HCT116 (cell line): ENCODE measurements at regions not wholly inside any gene's neighbourhood (a gene's known extent, or its start where the extent isn't known, plus 50 kb on each side); places are given as distances from the start of the nearest gene placed in this dataset.

ENCODE experiments used
- ATAC-seq: fragments of 200-7000 bp; cut with Tn5 transposase; 2 replicates; pipeline ENCODE4 v1.9.1; 2020; ENCODE audit warnings: mild to moderate bottlenecking, moderate library complexity
- BruUV-seq: library from RNA; stranded (reverse); fragments of 400-500 nt; replicated peaks from 2 replicates; lab custom pipeline; 2021; lab: Mats Ljungman, UMichigan
- CTCF ChIA-PET: fragments of 300-600 bp; sonication (Branson Sonifier 250); formaldehyde crosslinking; loops from one replicate; lab custom pipeline; 2021; ENCODE audit warnings: antibody characterized with exemption; lab: Charles Lee
- POLR2A ChIA-PET: fragments of 300-600, 350-600 bp; sonication (Branson Sonifier 250); formaldehyde crosslinking; loops from one replicate; lab custom pipeline; 2021; ENCODE audit warnings: antibody characterized with exemption; lab: Charles Lee
- RAD21 ChIA-PET, 2 experiments: fragments of 300-600 bp; sonication (Branson Sonifier 250); formaldehyde crosslinking; loops; one replicate each; lab custom pipeline; 2023; ENCODE audit warnings: low total read pairs in 2 of 2; ENCODE audit not compliant: uncharacterized antibody in 2 of 2, unreplicated experiment in 2 of 2, low non-redundant PET in 1 of 2; lab: Charles Lee
- DNase-seq: peaks from one replicate; pipeline ENCODE4 v3.0.0-alpha.2; 2010; ENCODE audit warnings: low read depth, low spot score
- H2AFZ ChIP-seq: fragments of 200-600 bp; shearing (Covaris generic), sonication (generic); 2 replicates; pipeline ENCODE4 v1.6.1; 2017; ENCODE audit warnings: low read depth, mixed run types, mixed read lengths, antibody characterized with exemption, low read length; ENCODE audit not compliant: poor library complexity, severe bottlenecking
- H3K27ac ChIP-seq: 2 replicates; pipeline ENCODE4 v1.5.1; 2012; ENCODE audit warnings: low read depth, low read length
- H3K27me3 ChIP-seq: fragments of 200-600 bp; sonication (generic); 2 replicates; pipeline ENCODE4 v1.6.1; 2016; ENCODE audit warnings: mixed run types, low read length, mixed read lengths; ENCODE audit not compliant: insufficient read depth
- H3K36me3 ChIP-seq, 2 experiments: fragments of 200-500 bp in 1 of 2; fragments of 200-600 bp in 1 of 2; sonication (Bioruptor generic) in 1 of 2; sonication (generic) in 1 of 2; 2 replicates each; pipeline versions ENCODE4 v1.5.1 to v1.6.1; 2014 to 2016; ENCODE audit warnings: low read length in 2 of 2, inconsistent platforms in 1 of 2, mixed read lengths in 1 of 2, mixed run types in 1 of 2; ENCODE audit not compliant: insufficient read depth in 2 of 2, control insufficient read depth in 1 of 2
- H3K4me1 ChIP-seq, 2 experiments: fragments of 200-600 bp in 1 of 2; sonication (generic) in 1 of 2; 2 replicates each; pipeline versions ENCODE4 v1.5.1 to v1.6.1; 2012 to 2017; ENCODE audit warnings: low read length in 2 of 2, inconsistent platforms in 1 of 2, mild to moderate bottlenecking in 1 of 2, mixed read lengths in 1 of 2, mixed run types in 1 of 2, moderate library complexity in 1 of 2; ENCODE audit not compliant: insufficient read depth in 2 of 2, control insufficient read depth in 1 of 2
- H3K4me2 ChIP-seq: fragments of 200-600 bp; sonication (generic); 2 replicates; pipeline ENCODE4 v1.6.1; 2017; ENCODE audit warnings: mixed run types, low read length, mixed read lengths
- H3K4me3 ChIP-seq, 2 experiments: fragments of 200-600 bp in 1 of 2; sonication (generic) in 1 of 2; replicated peaks in 1 of 2; 2 replicates each; pipeline ENCODE4 v1.5.1; 2011 to 2016; ENCODE audit warnings: low read length in 2 of 2, control low read depth in 1 of 2, low read depth in 1 of 2, mild to moderate bottlenecking in 1 of 2, mixed read lengths in 1 of 2, mixed run types in 1 of 2
- H3K79me2 ChIP-seq: fragments of 200-600 bp; sonication (generic); 2 replicates; pipeline ENCODE4 v1.6.1; 2017; ENCODE audit warnings: mild to moderate bottlenecking, mixed run types, low read length, moderate library complexity, mixed read lengths; ENCODE audit not compliant: insufficient read depth
- H3K9ac ChIP-seq: fragments of 200-600 bp; sonication (generic); 2 replicates; pipeline ENCODE4 v1.6.1; 2016; ENCODE audit warnings: low read length, mixed read lengths
- H3K9me2 ChIP-seq: fragments of 200-600 bp; sonication (generic), shearing (Covaris generic); 2 replicates; pipeline ENCODE4 v1.6.1; 2017; ENCODE audit warnings: mixed run types, mild to moderate bottlenecking, moderate library complexity; ENCODE audit not compliant: insufficient read depth
- H3K9me3 ChIP-seq, 2 experiments: fragments of 200-500 bp in 1 of 2; fragments of 200-600 bp in 1 of 2; sonication (Bioruptor generic) in 1 of 2; sonication (generic) in 1 of 2; 2 replicates each; pipeline ENCODE4 v1.6.1; 2014 to 2017; ENCODE audit warnings: low read length in 2 of 2, mixed read lengths in 2 of 2, inconsistent platforms in 1 of 2, low read depth in 1 of 2, mild to moderate bottlenecking in 1 of 2, mixed run types in 1 of 2, moderate library complexity in 1 of 2; ENCODE audit not compliant: control insufficient read depth in 1 of 2, insufficient read depth in 1 of 2
- H4K20me1 ChIP-seq: fragments of 200-600 bp; sonication (generic), shearing (Covaris generic); 2 replicates; pipeline ENCODE4 v1.6.1; 2017; ENCODE audit warnings: mixed run types, mild to moderate bottlenecking, moderate library complexity; ENCODE audit not compliant: insufficient read depth
- CEBPB ChIP-seq: IDR thresholded peaks from 2 replicates; pipeline ENCODE4 v1.6.1; 2012; ENCODE audit warnings: low read depth
- CTCF ChIP-seq, 3 experiments: fragments of 200-600 bp in 1 of 3; sonication (generic) in 1 of 3; IDR thresholded peaks in 2 of 3; conservative IDR thresholded peaks in 1 of 3; 2 replicates each; pipeline ENCODE4 v1.5.1; 2012 to 2017; ENCODE audit warnings: low read depth in 2 of 3, low read length in 2 of 3, antibody characterized with exemption in 1 of 3, borderline replicate concordance in 1 of 3, control low read depth in 1 of 3, mild to moderate bottlenecking in 1 of 3, mixed read lengths in 1 of 3, mixed run types in 1 of 3, moderate library complexity in 1 of 3; ENCODE audit not compliant: insufficient read depth in 1 of 3
- EZH2 ChIP-seq: fragments of 200-600 bp; sonication (generic); IDR thresholded peaks from 2 replicates; pipeline ENCODE4 v1.6.1; 2017; ENCODE audit warnings: antibody characterized with exemption, mixed run types
- EZH2phosphoT487 ChIP-seq: fragments of 200-600 bp; IDR thresholded peaks from 2 replicates; pipeline ENCODE4 v1.6.1; 2018; ENCODE audit warnings: antibody characterized with exemption, borderline replicate concordance
- JUND ChIP-seq: IDR thresholded peaks from 2 replicates; pipeline ENCODE4 v1.6.1; 2012
- POLR2A ChIP-seq: IDR thresholded peaks from 2 replicates; pipeline ENCODE4 v1.7.0; 2011; ENCODE audit warnings: borderline replicate concordance; ENCODE audit not compliant: insufficient read depth, insufficient read length; ENCODE audit errors: extremely low read depth
- POLR2AphosphoS5 ChIP-seq: IDR thresholded peaks from 2 replicates; pipeline ENCODE4 v1.6.1; 2011; ENCODE audit warnings: mild to moderate bottlenecking, low read depth, low read length, moderate library complexity
- SIN3A ChIP-seq: IDR thresholded peaks from 2 replicates; pipeline ENCODE4 v1.6.1; 2012; ENCODE audit warnings: low read depth
- SP1 ChIP-seq: IDR thresholded peaks from 2 replicates; pipeline ENCODE4 v1.6.1; 2012; ENCODE audit warnings: low read depth
- SRF ChIP-seq: IDR thresholded peaks from 2 replicates; pipeline ENCODE4 v1.6.1; 2012; ENCODE audit warnings: low read depth
- YY1 ChIP-seq: IDR thresholded peaks from 2 replicates; pipeline ENCODE4 v1.6.1; 2011; ENCODE audit warnings: low read length, low read depth, moderate library complexity, mild to moderate bottlenecking; ENCODE audit not compliant: insufficient replicate concordance; ENCODE audit errors: extremely low read depth
- ZFX ChIP-seq: fragments of 450-650 bp; IDR thresholded peaks from 2 replicates; pipeline ENCODE4 v1.6.1; 2017
- intact Hi-C: fragments of 100-400 bp; cut with micrococcal nuclease; formaldehyde crosslinking; loops from 2 replicates; pipeline ENCODE4 v1.10.0; 2022

DNA sequence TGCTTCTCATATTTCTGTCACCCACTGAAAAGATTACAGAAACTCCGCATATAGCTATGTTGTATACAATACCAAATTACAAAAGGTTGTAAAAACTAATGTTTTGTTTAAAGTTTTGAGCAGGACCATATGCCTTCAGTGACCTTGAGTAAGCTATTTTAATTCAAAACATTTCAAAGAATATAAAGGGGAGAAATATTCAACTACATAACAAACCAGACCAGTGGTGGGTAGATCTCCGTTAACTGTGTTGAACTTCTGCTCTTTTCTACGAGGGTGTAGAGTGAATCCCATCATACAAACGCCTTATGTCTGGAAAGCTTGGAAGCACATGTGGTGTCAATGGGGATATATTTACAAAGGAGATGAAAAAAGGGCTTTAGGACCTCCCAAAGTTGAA is 68.4 kb upstream of the NR2F2 start (continued):
- no peak for TF ChIP-seq POLR2AphosphoS5
- TF ChIP-seq SP1, result no peak

GRCh38 chr15:96262549-96263489 is 67.7 kb upstream of the NR2F2 start:
- Histone ChIP-seq H3K4me2 (peak overlapping the region; percentile 71; the same call in 1 of the 2 replicates), H3K9ac (no peak overlapping the region), H3K27me3 (no peaks in the 10 kb centered on the region), H3K79me2 (no peaks in the 10 kb centered on the region), H3K4me1 (peaks cover 36 to 75% of the 10 kb centered on the region in 2 experiments), H4K20me1 (no peaks in the 10 kb centered on the region), H3K9me3 (no peaks in the 10 kb centered on the region), H3K4me3 (no peak overlapping the region), H3K9me2 (no peaks in the 10 kb centered on the region), H3K36me3 (0 out of 4 replicates have a peak, but pooled peaks cover 0 to 5% of the 10 kb centered on the region in 2 experiments), H2AFZ (no peak overlapping the region), H3K27ac (no peak overlapping the region)
- intact Hi-C loops, result no loop called here
- RAD21 ChIA-PET, result no interaction called here
- TF ChIP-seq CTCF (IDR thresholded peaks at IDR 0.05 in 2 of 3, conservative IDR thresholded peaks at IDR 0.05 in 1 of 3; ENCODE audit: borderline replicate concordance in 1 of 3, insufficient read depth in 1 of 3, low read depth in 2 of 3, low read length in 2 of 3), result no peak
- no peak for TF ChIP-seq EZH2
- TF ChIP-seq SIN3A, result no peak
- no peak for TF ChIP-seq YY1
- TF ChIP-seq EZH2phosphoT487, result no peak
- TF ChIP-seq SP1, result no peak
- no peak for TF ChIP-seq POLR2AphosphoS5
- TF ChIP-seq SRF, result no peak
- no peak for TF ChIP-seq CEBPB
- no peak for TF ChIP-seq ZFX
- no peak for TF ChIP-seq POLR2A
- no peak for TF ChIP-seq JUND
- POLR2A ChIA-PET, result interaction anchor here (1.0 to 1.5 kb wide), 2 partner anchors 11 to 68 kb away, joined by 3 to 5 read pairs; partner anchors contain the start of gene NR2F2
- no TSS peak for BruUV-seq
- ATAC-seq (no peak), DNase-seq (no peak)
- CTCF ChIA-PET, result no interaction called here
